ENCODE measurements at regions not wholly inside any gene's neighbourhood (a gene's known extent, or its start where the extent isn't known, plus 50 kb on each side); places are given as distances from the start of the nearest gene placed in this dataset.

DNA sequence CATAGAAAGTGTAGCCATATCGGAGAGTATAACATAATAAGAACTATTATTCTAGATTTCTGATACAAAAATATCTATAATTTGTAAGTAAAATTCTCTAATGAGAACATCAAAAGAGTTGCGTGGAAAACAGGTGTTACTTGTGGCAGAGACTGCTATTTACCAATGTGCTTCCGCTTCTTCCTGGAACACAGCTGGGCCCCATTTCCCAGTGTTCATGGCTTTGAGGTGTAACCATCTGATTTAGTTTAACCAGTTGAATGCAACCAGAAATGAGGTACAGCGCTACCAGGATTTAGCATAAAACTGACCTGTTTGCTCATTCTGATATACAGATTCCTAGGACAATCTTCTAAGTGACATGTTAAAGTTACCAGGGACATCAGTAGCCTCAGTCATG, 1055.2 kb downstream of the IGSF11 start:
- TF ChIP-seq, protein P1, sequence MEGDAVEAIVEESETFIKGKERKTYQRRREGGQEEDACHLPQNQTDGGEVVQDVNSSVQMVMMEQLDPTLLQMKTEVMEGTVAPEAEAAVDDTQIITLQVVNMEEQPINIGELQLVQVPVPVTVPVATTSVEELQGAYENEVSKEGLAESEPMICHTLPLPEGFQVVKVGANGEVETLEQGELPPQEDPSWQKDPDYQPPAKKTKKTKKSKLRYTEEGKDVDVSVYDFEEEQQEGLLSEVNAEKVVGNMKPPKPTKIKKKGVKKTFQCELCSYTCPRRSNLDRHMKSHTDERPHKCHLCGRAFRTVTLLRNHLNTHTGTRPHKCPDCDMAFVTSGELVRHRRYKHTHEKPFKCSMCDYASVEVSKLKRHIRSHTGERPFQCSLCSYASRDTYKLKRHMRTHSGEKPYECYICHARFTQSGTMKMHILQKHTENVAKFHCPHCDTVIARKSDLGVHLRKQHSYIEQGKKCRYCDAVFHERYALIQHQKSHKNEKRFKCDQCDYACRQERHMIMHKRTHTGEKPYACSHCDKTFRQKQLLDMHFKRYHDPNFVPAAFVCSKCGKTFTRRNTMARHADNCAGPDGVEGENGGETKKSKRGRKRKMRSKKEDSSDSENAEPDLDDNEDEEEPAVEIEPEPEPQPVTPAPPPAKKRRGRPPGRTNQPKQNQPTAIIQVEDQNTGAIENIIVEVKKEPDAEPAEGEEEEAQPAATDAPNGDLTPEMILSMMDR (IDR thresholded peaks at IDR 0.05 in 4 of 5, conservative IDR thresholded peaks at IDR 0.05 in 1 of 5): no peak
- TF ChIP-seq POLR2A (IDR thresholded peaks at IDR 0.05): no peak

Measured in gastrocnemius medialis (tissue), 4 donors.